ENCODE measurements at regions not wholly inside any gene's neighbourhood (a gene's known extent, or its start where the extent isn't known, plus 50 kb on each side); places are given as distances from the start of the nearest gene placed in this dataset.
"Not testable (repeated sequence)": the region's sequence is repeated elsewhere in the genome, so short reads cannot be mapped to it uniquely, and the experiment has no call there.

DNA sequence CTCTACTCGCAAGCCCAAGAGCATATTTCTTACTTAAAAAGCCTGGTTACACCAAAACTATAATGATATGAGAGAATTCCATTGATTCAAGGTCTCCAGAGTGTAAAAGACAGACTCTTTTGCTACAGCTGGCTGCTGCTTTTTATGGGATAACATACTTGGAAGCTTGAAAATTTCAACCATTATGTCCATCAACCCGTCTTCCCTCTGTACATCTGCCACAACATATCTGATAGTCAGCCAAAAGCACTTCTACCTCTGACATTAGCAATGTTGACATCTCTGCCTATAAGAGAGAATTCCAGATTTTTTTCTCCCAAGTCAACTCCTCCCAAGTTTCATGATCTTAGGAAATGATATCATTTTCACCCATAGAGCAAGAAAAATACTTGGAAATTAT, 54.4 kb upstream of the IQCM start:
- no peak for DNase-seq

- no peak for DNase-seq
Measured at GRCh38 chr4:149881744-149882143, 66.1 kb upstream of the IQCM start.

DNA sequence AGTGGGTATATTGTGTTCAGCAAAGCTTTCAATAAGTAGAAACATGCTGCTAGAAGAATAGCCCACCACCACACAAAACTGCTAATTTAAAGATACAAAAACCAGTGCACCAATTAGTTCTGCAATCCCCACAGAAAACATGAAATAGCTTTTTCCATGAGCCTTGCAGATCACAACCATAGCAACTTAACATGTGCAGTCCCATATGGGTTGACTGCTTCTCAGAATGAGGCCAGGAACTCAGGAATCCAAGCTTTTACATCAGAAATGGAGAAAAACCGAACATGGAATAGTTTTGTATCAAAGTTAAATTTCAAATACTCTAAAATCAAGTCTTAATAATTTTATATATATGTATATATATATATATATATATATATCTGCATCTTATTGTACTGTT, 66.6 kb upstream of the IQCM start:
- DNase-seq = no peak

GRCh38 chr4:149884046-149884445, 68.4 kb upstream of the IQCM start:
- no peak for DNase-seq

- DNase-seq = no peak
Measured at GRCh38 chr4:149884529-149885181, 69.0 kb upstream of the IQCM start.

DNA sequence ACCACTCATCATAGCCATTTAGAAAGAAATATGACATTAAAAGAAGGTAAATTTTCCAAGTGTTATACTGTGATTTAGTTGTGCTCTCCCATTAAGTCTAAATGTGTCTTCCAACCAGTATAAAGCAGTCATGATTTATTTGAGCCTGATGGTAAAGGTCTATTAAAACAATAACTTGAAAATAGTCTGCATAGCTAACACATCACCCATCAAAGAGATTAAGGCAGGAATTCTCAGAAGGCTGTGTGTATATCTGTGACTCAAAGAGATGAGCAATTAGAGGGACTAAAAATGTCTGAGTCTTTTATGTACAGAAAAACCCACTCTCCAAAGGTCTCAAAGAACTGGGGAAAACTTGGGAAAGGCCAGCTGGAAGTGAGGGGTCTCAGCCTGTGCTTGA, 70.3 kb upstream of the IQCM start:
- DNase-seq = no peak

- DNase-seq = no peak
Measured at GRCh38 chr4:149886786-149887490, 71.3 kb upstream of the IQCM start.

DNA sequence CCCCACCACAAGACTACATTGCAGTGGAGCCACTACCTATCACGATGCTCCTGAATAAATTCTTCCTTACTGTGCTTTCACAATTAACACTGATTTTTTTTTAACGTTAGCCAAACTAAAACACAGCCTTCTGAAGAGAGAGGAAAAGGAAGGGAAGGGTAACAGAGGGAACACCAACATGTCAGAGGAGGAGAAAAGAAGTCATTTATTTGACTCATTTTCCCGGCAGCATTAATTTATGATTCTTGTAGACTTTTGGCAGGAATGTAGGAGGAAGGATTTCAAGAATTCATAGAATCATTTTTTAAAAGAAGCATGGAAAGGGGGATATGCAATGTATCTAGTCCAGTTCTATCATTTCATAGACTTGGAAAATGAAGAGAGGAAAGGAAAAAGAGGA, 74.3 kb upstream of the IQCM start:
- no peak for DNase-seq

GRCh38 chr4:149890531-149890930, 74.9 kb upstream of the IQCM start:
- DNase-seq = no peak

DNA sequence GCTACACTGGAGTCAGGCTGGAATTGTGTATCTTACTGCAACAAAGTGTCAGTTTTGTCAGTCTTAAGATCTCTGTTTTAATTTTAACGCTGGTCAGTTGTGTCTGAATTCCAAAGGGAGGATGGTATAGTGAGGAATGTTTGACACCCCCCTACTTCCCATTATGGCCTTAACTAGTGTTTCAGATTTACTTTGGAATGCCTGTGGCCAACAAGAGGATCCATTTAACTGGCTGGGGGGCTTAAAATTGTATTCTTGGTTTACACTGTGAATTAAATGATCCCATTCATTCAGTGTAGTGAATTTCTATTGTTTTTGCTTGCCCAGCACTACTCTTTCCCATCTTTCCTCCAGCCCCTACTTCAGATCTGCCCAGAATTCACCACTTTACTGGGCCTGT, 75.8 kb upstream of the IQCM start:
- DNase-seq = no peak

DNA sequence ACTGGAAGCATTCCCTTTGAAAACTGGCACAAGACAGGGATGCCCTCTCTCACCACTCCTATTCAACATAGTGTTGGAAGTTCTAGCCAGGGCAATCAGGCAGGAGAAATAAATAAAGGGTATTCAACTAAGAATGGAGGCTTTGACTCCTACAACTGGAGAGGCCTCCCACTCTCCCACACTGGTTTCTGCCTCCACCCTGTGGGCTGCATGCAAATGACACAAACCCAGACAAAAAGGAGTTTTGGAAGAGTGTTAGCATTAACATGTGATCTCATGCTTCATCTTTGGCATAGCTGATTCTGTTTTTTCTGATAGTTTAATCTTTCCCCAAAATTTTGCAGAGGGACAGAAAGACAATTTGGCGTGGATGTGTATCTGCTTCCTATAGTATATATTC, 80.8 kb upstream of the IQCM start:
- DNase-seq = peak; percentile 23 to 57

- DNase-seq = peak; percentile 32 to 51
Measured at GRCh38 chr4:149897783-149898182, 82.1 kb upstream of the IQCM start.

GRCh38 chr4:149901128-149901527, 85.5 kb upstream of the IQCM start:
- no peak for DNase-seq

- no peak for DNase-seq
Measured at GRCh38 chr4:149902242-149902641, 86.6 kb upstream of the IQCM start.

- DNase-seq = no peak
Measured at GRCh38 chr4:149910177-149910576, 94.5 kb upstream of the IQCM start.

DNA sequence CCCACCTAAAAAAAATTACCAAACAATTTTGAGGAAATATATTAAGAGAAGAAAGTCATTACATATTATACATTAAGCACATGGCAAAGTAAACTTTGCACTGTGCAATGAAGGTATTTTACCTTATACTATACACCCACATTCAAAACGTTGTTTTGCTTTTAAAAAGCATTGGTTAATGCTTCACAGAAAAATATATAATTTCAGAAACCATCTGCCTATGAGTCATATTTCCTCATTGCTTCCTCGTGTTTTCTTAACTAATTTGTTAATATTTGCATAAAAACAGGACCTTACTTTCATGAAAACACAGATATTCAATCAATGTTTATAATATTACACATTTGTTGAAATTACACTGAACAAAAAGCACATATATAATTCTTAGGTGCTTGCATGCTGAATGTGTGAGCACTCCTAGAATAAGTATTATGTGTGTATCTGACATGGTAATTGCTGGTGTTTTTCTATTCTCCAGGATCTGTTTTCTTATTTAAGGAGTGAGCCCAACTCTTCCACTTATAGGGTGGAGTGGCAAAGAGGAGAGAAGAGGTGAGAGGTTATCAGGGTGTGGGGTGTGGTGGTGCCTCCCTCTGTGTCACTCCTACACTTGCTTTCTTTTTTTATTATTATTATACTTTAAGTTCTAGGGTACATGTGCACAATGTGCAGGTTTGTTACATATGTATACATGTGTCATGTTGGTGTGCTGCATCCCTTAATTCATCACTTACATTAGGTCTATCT, 95.1 kb upstream of the IQCM start:
- no peak for DNase-seq

DNA sequence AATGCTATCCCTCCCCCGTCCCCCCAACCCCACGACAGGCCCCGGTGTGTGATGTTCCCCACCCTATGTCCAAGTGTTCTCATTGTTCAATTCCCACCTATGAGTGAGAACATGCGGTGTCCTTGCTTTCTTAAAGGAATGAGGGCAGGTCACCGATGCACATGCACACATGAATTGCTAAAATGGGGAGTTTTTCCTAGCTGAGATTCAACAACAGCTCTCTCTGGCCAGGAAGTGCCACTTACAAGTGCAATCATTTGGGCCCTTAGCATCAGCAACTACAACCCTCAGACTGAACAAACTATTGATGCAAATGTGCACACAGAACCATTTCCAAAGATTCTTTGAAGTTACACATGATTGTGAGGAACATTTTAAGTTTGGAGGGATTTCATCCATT, 95.7 kb upstream of the IQCM start:
- DNase-seq = no peak

DNA sequence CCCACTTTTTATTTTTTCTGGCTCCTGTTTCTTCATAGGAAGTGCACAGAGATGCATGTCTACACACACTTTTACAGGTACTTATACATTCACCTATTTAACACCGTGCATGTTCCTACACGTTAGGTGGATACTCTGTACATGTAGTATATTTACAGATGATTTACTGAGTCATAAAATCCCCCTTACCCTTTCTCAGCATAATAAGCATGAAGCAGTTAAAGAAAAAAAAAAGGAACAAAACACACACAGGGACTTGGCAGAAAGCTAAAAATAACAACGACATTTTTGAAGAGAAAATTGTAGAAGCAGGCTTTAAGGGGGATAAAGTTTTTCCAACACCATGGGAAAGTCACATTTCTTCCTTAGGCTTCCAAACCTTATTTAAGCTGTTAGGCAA, 96.4 kb upstream of the IQCM start:
- peak; percentile 24 to 33 for DNase-seq

- peak; percentile 17 to 81 for DNase-seq
Measured at GRCh38 chr4:149914119-149915115, 98.8 kb upstream of the IQCM start.

GRCh38 chr4:149915735-149916134, 100.1 kb upstream of the IQCM start:
- not testable (repeated sequence) for DNase-seq

GRCh38 chr4:149923736-149924135, 108.1 kb upstream of the IQCM start:
- DNase-seq = no peak

DNA sequence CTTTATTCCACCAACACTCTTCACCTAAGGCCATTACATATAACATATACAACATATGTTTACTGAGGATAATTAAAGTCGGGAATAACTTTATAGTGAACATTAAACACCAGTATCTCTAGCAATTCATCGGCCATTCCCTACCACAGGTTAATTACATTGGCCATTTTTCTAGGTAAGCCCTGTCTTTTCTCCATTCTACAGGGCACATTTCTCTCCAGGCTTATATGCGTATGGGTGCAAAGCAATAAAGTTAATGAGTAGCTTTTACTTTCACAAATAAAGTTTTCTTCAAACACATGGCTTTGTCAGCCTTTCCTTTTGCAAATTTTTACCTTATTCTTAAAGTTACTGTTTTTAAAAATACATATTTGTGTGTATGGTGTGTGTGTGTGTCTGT, 111.9 kb upstream of the IQCM start:
- DNase-seq = no peak

DNA sequence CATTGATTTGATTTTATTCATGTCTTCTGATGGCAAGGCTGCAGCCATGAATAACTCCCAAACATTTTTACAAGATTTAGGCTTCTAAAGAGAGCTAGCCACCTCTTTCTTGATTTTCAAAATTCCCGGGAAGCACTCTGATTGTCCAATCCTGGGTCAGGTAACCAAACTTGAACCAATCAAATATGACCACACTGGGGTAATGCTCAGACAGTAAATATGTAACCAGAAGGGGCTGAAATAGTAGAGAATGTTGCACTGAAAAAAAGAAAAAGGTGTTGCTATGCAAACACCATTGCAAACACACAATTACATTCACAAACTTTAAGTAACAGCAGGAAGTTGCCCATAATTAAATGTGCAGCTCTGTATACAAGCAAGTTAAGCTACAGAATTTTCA, 112.9 kb upstream of the IQCM start:
- no peak for DNase-seq

All from NCI-H526 (cell line).